ENCODE measurements at regions not wholly inside any gene's neighbourhood (a gene's known extent, or its start where the extent isn't known, plus 50 kb on each side); places are given as distances from the start of the nearest gene placed in this dataset.

DNA sequence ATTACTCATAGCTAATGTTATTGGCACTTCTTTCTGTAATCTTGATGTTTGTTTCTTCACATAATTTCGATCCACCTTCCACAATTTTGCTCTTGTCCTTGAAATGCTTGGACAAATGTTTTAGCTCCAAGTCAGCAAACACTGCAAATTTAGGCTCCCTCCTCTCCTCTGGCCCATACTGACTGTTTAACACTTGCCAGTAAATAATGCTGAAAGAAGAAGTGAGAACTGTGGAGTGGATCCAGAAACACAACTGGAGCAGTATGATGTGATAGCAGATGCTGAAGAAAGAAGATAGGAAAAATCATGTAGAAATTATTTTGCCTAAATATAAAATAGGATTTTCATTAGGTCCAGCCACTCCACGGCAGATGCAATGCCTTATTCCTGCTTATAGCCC is 415.0 kb upstream of the GYPC start:
- TF ChIP-seq, protein P1, sequence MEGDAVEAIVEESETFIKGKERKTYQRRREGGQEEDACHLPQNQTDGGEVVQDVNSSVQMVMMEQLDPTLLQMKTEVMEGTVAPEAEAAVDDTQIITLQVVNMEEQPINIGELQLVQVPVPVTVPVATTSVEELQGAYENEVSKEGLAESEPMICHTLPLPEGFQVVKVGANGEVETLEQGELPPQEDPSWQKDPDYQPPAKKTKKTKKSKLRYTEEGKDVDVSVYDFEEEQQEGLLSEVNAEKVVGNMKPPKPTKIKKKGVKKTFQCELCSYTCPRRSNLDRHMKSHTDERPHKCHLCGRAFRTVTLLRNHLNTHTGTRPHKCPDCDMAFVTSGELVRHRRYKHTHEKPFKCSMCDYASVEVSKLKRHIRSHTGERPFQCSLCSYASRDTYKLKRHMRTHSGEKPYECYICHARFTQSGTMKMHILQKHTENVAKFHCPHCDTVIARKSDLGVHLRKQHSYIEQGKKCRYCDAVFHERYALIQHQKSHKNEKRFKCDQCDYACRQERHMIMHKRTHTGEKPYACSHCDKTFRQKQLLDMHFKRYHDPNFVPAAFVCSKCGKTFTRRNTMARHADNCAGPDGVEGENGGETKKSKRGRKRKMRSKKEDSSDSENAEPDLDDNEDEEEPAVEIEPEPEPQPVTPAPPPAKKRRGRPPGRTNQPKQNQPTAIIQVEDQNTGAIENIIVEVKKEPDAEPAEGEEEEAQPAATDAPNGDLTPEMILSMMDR (conservative IDR thresholded peaks at IDR 0.05; ENCODE audit: low read length), result no peak
- TF ChIP-seq EZH2phosphoT487 (IDR thresholded peaks at IDR 0.05; ENCODE audit: borderline replicate concordance), result no peak

All from Loucy (cell line).